OCI-LY3 (cell line): ENCODE measurements at regions not wholly inside any gene's neighbourhood (a gene's known extent, or its start where the extent isn't known, plus 50 kb on each side); places are given as distances from the start of the nearest gene placed in this dataset.

Experiments
- CTCF ChIP-seq: fragments of 200-600, 300-600 bp; sonication (generic); IDR thresholded peaks from 2 replicates; pipeline ENCODE4 v1.5.1; 2014; ENCODE audit warnings: antibody characterized with exemption, low read length, low read depth
- EZH2phosphoT487 ChIP-seq: fragments of 200-600 bp; shearing (Covaris generic); IDR thresholded peaks from 2 replicates; pipeline ENCODE4 v1.6.1; 2018; ENCODE audit warnings: antibody characterized with exemption, mixed run types, low read depth

- TF ChIP-seq CTCF (no peak), EZH2phosphoT487 (no peak)
Observed at GRCh38 chr2:184141866-184142265, 456.5 kb upstream of the ZNF804A start.
